Transverse colon (tissue), 4 donors: ENCODE measurements at regions not wholly inside any gene's neighbourhood (a gene's known extent, or its start where the extent isn't known, plus 50 kb on each side); places are given as distances from the start of the nearest gene placed in this dataset.

Experiments
- DNase-seq: peaks from one replicate; pipeline ENCODE4 v3.0.0-alpha.2; 2019
- H3K27ac ChIP-seq, 4 donors: fragments of 200-600 bp; sonication (generic); 2 replicates each; pipeline ENCODE4 v1.5.1; 2016 to 2018; ENCODE audit warnings: inconsistent platforms in 4 of 4
- H3K27me3 ChIP-seq: fragments of 200-600 bp; sonication (generic); 2 replicates; pipeline ENCODE4 v1.5.1; 2017; ENCODE audit warnings: inconsistent platforms
- H3K36me3 ChIP-seq, 4 donors: fragments of 200-600 bp; sonication (generic); 2 replicates each; pipeline ENCODE4 v1.5.1; 2017 to 2019; ENCODE audit warnings: inconsistent platforms in 4 of 4
- H3K4me1 ChIP-seq, 4 donors: fragments of 200-600 bp; sonication (generic); 2 replicates each; pipeline ENCODE4 v1.5.1; 2017 to 2020; ENCODE audit warnings: inconsistent platforms in 4 of 4
- H3K4me3 ChIP-seq, 4 donors: fragments of 200-600 bp; sonication (generic); 1 replicate in 1 of 4; 2 replicates in 3 of 4; pipeline versions ENCODE4 v1.5.1 to v1.6.1; 2017 to 2019; ENCODE audit warnings: inconsistent platforms in 4 of 4
- H3K9me3 ChIP-seq, 2 donors: fragments of 200-600 bp; sonication (generic); 2 replicates each; pipeline ENCODE4 v1.5.1; 2017 to 2019; ENCODE audit warnings: inconsistent platforms in 2 of 2
- EP300 ChIP-seq: sonication (generic); formaldehyde crosslinking; IDR thresholded peaks from one replicate; pipeline ENCODE4 v1.6.1; 2017; ENCODE audit warnings: antibody characterized with exemption, low read depth
- POLR2A ChIP-seq: fragments of 450-650 bp; IDR thresholded peaks from one replicate; pipeline ENCODE4 v1.6.1; 2016; ENCODE audit warnings: antibody characterized with exemption, mild to moderate bottlenecking, moderate library complexity
- POLR2AphosphoS5 ChIP-seq, 3 donors: sonication (generic); formaldehyde crosslinking; IDR thresholded peaks; one replicate each; pipeline ENCODE4 v1.6.1; 2016; ENCODE audit warnings: antibody characterized with exemption in 3 of 3
- WGBS, 2 donors: methylation state at CpG; one replicate each; pipeline ENCODE4 v1.1.5; 2018; ENCODE audit warnings: low coverage in 1 of 2; 5-methylcytosine and 5-hydroxymethylcytosine counted together
- in situ Hi-C, 4 donors: fragments of 200-750 bp; cut with MboI; loops; one replicate each; pipeline versions ENCODE4 v1.15.0 to v1.15.1; 2017; ENCODE audit warnings: low sequenced_read_pairs in 3 of 4, low pct_ligation_motif_present in 1 of 4, low pct_unique_long_range_greater_than_20kb in 1 of 4
- intact Hi-C: fragments of 100-400 bp; cut with DNase I; formaldehyde crosslinking; loops from one replicate; pipeline ENCODE4 v1.15.1; 2023; ENCODE audit warnings: low total_unique reads
- TF ChIP-seq, protein P1 (sequence below), 5 experiments: fragments of 200-600 bp in 3 of 5; fragments of 450-650 bp in 2 of 5; sonication (generic) in 3 of 5; IDR thresholded peaks; 1 replicate in 2 of 5; 2 replicates in 3 of 5; pipeline ENCODE4 v1.5.1; 2016 to 2017; ENCODE audit warnings: antibody characterized with exemption in 5 of 5, inconsistent platforms in 3 of 5, mild to moderate bottlenecking in 2 of 5, moderate library complexity in 1 of 5

DNA sequence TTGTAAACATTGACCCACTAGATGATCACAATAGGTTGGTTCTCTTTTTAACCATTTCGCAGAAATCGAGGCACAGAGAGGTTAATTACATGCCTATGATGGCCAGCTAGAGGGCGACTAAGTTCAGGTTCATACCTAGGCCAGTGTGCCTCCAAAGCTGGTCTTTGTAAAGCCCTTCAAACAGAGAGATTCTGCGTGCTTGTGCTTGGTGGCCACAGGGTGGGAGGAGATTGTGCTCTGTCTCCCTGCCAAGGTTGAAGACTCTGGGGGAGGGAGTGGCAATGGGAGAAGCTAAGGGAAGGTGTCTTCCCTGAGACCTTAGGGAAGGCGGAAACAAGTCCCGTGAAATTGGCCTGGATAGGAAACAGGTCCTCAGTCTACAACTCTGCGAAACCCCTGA lies 59.1 kb upstream of the RBM15 start:
- DNase-seq = no peak
- no peaks in the 10 kb centered on the region for H3K27me3 ChIP-seq
- H3K9me3 ChIP-seq = no peaks in the 10 kb centered on the region
- TF ChIP-seq, protein P1, sequence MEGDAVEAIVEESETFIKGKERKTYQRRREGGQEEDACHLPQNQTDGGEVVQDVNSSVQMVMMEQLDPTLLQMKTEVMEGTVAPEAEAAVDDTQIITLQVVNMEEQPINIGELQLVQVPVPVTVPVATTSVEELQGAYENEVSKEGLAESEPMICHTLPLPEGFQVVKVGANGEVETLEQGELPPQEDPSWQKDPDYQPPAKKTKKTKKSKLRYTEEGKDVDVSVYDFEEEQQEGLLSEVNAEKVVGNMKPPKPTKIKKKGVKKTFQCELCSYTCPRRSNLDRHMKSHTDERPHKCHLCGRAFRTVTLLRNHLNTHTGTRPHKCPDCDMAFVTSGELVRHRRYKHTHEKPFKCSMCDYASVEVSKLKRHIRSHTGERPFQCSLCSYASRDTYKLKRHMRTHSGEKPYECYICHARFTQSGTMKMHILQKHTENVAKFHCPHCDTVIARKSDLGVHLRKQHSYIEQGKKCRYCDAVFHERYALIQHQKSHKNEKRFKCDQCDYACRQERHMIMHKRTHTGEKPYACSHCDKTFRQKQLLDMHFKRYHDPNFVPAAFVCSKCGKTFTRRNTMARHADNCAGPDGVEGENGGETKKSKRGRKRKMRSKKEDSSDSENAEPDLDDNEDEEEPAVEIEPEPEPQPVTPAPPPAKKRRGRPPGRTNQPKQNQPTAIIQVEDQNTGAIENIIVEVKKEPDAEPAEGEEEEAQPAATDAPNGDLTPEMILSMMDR (IDR thresholded peaks at IDR 0.05) = no peak
- TF ChIP-seq POLR2AphosphoS5 (IDR thresholded peaks at IDR 0.05) = no peak
- no peak for TF ChIP-seq POLR2A
- TF ChIP-seq EP300 = no peak
- H3K36me3 ChIP-seq = no peaks in the 10 kb centered on the region
- H3K4me3 ChIP-seq = no peak overlapping the region
- intact Hi-C loops = no loop called here
- WGBS, 2 donors = 89% methylated on average over 7 of the region's 7 CpGs; no CpG with 5 or more reads in 1 of the 2 donors
- no peak overlapping the region for H3K27ac ChIP-seq
- H3K4me1 ChIP-seq = no peaks in the 10 kb centered on the region
- in situ Hi-C loops = no loop called here

GRCh38 chr1:110280804-110281203 lies 58.4 kb upstream of the RBM15 start:
- no peak overlapping the region for H3K4me3 ChIP-seq
- intact Hi-C loops = no loop called here
- H3K4me1 ChIP-seq = no peaks in the 10 kb centered on the region
- H3K36me3 ChIP-seq = no peaks in the 10 kb centered on the region
- H3K9me3 ChIP-seq = no peaks in the 10 kb centered on the region
- no peaks in the 10 kb centered on the region for H3K27me3 ChIP-seq
- H3K27ac ChIP-seq = no peak overlapping the region
- DNase-seq = no peak
- WGBS, 2 donors = 81 to 100% methylated on average over 2 to 5 of the region's 5 CpGs
- in situ Hi-C loops = no loop called here
- no peak for TF ChIP-seq POLR2A

- no peak for DNase-seq
- Histone ChIP-seq H3K4me1 (no peaks in the 10 kb centered on the region), H3K27ac (no peak overlapping the region), H3K4me3 (no peak overlapping the region), H3K27me3 (no peaks in the 10 kb centered on the region), H3K9me3 (no peaks in the 10 kb centered on the region), H3K36me3 (no peaks in the 10 kb centered on the region)
- TF ChIP-seq EP300 (no peak), POLR2AphosphoS5 (IDR thresholded peaks at IDR 0.05) (no peak), POLR2A (no peak)
- TF ChIP-seq, protein P1 (IDR thresholded peaks at IDR 0.05) = no peak
- intact Hi-C loops = no loop called here
- in situ Hi-C loops = no loop called here
- 86% methylated on average over 6 of the region's 6 CpGs; no CpG with 5 or more reads in 1 of the 2 donors for WGBS, 2 donors
Measured at GRCh38 chr1:110281363-110282290, 57.5 kb upstream of the RBM15 start.

GRCh38 chr1:110282395-110282794 lies 56.8 kb upstream of the RBM15 start:
- TF ChIP-seq POLR2AphosphoS5 (IDR thresholded peaks at IDR 0.05) (no peak), EP300 (no peak), POLR2A (no peak)
- TF ChIP-seq, protein P1 (IDR thresholded peaks at IDR 0.05) = no peak
- in situ Hi-C loops = no loop called here
- Histone ChIP-seq H3K27me3 (no peaks in the 10 kb centered on the region), H3K9me3 (no peaks in the 10 kb centered on the region), H3K36me3 (no peaks in the 10 kb centered on the region), H3K4me1 (no peaks in the 10 kb centered on the region), H3K4me3 (no peak overlapping the region), H3K27ac (no peak overlapping the region)
- WGBS, 2 donors = 86 to 87% methylated on average over 1 to 3 of the region's 3 CpGs
- intact Hi-C loops = no loop called here
- no peak for DNase-seq
